ENCODE measurements at regions not wholly inside any gene's neighbourhood (a gene's known extent, or its start where the extent isn't known, plus 50 kb on each side); places are given as distances from the start of the nearest gene placed in this dataset.

GRCh38 chr3:18734309-18734708 lies 309.2 kb upstream of the SATB1 start:
- TF ChIP-seq TEAD4 (IDR thresholded peaks at IDR 0.05) = no peak

DNA sequence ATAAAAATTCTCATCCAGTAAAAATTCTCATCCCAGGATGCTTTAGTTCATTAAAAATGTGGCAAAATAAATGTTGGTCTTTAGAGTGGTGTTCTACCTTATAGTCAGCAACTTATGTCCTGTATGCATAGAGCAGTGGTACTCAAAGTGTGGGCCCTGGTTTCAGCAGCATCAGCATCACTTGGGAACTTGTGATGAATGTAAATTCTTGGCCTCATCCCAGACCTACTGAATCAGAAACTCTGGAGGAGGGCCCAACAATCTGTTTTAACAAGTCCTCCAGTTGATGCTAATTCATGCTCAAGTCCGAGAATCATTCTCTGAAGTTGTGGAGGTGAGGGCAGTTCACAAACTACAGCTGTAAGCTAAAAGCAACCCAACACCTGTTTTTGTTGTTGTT lies 307.3 kb upstream of the SATB1 start:
- no peak for TF ChIP-seq CEBPB (IDR thresholded peaks at IDR 0.05)

DNA sequence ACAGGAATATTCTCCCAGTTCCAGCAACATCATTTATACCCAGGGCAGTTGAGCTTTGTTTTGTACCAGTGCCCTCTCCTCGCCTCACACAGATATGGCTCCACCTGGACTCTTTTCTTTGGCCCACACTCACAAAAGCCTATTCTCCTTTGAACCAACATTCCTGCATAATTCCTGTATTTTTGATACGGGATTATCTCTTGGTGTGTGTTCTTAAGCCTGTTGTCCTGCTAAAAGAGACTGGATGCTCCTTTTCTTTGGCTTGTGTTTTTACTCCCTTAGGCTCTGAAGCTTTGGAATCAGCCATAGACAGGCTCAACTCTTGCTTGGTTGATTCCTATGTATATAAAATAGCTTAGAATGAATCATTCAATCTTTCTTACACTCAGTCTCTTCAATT lies 305.4 kb upstream of the SATB1 start:
- TF ChIP-seq EP300 (IDR thresholded peaks at IDR 0.05; ENCODE audit: borderline replicate concordance) = no peak
- TF ChIP-seq TCF12 (IDR thresholded peaks at IDR 0.05; ENCODE audit: low read depth) = no peak
- TF ChIP-seq NFIC (IDR thresholded peaks at IDR 0.05) = no peak
- TF ChIP-seq ZBTB7A (IDR thresholded peaks at IDR 0.05; ENCODE audit: low read depth) = no peak
- no peak for TF ChIP-seq MAX (IDR thresholded peaks at IDR 0.05)
- TF ChIP-seq RAD21 (IDR thresholded peaks at IDR 0.05; ENCODE audit: low read depth) = no peak
- TF ChIP-seq TAF1 (IDR thresholded peaks at IDR 0.05; ENCODE audit: low read depth) = no peak
- TF ChIP-seq EGR1 (IDR thresholded peaks at IDR 0.05) = no peak
- no peak for TF ChIP-seq CREB1 (IDR thresholded peaks at IDR 0.05; ENCODE audit: low read depth)
- TF ChIP-seq CEBPB (IDR thresholded peaks at IDR 0.05) = no peak
- no peak for TF ChIP-seq FOXM1 (IDR thresholded peaks at IDR 0.05; ENCODE audit: borderline replicate concordance, low read depth)
- no peak for TF ChIP-seq TEAD4 (IDR thresholded peaks at IDR 0.05)
- TF ChIP-seq, protein P1, sequence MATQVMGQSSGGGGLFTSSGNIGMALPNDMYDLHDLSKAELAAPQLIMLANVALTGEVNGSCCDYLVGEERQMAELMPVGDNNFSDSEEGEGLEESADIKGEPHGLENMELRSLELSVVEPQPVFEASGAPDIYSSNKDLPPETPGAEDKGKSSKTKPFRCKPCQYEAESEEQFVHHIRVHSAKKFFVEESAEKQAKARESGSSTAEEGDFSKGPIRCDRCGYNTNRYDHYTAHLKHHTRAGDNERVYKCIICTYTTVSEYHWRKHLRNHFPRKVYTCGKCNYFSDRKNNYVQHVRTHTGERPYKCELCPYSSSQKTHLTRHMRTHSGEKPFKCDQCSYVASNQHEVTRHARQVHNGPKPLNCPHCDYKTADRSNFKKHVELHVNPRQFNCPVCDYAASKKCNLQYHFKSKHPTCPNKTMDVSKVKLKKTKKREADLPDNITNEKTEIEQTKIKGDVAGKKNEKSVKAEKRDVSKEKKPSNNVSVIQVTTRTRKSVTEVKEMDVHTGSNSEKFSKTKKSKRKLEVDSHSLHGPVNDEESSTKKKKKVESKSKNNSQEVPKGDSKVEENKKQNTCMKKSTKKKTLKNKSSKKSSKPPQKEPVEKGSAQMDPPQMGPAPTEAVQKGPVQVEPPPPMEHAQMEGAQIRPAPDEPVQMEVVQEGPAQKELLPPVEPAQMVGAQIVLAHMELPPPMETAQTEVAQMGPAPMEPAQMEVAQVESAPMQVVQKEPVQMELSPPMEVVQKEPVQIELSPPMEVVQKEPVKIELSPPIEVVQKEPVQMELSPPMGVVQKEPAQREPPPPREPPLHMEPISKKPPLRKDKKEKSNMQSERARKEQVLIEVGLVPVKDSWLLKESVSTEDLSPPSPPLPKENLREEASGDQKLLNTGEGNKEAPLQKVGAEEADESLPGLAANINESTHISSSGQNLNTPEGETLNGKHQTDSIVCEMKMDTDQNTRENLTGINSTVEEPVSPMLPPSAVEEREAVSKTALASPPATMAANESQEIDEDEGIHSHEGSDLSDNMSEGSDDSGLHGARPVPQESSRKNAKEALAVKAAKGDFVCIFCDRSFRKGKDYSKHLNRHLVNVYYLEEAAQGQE (IDR thresholded peaks at IDR 0.05; ENCODE audit: low read depth) = no peak

DNA sequence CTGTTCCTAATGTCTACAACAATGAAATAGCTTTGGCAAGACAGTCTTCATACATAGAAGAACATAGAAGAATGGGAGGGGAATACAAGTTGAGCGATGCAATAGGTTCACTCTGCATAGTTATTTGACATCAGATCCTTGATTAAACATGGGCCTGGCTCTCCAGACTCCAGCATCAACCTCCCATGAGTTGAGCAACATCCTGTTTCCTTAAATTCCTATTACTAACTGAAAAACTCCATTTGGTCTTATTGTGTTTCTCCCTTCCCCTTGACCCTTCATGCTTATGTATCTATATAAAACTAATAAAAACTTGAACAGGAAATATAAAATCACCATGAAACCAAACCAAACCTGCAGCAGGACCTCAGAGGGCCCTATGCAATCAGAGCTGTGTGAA lies 304.5 kb upstream of the SATB1 start:
- TF ChIP-seq USF1 (IDR thresholded peaks at IDR 0.05) (no peak), CREB1 (IDR thresholded peaks at IDR 0.05; ENCODE audit: low read depth) (no peak), TAF1 (IDR thresholded peaks at IDR 0.05; ENCODE audit: low read depth) (no peak)
- TF ChIP-seq, protein P1 (IDR thresholded peaks at IDR 0.05; ENCODE audit: low read depth) = no peak

- TF ChIP-seq CEBPB (IDR thresholded peaks at IDR 0.05) (peak; percentile 99), NFIC (IDR thresholded peaks at IDR 0.05) (no peak)
Measured at GRCh38 chr3:18725668-18726407, 300.7 kb upstream of the SATB1 start.

- TF ChIP-seq FOXM1 (IDR thresholded peaks at IDR 0.05; ENCODE audit: borderline replicate concordance, low read depth) = no peak
- no peak for TF ChIP-seq TCF12 (IDR thresholded peaks at IDR 0.05; ENCODE audit: low read depth)
- TF ChIP-seq ZBTB7A (IDR thresholded peaks at IDR 0.05; ENCODE audit: low read depth) = no peak
- TF ChIP-seq USF1 (IDR thresholded peaks at IDR 0.05) = no peak
- no peak for TF ChIP-seq TAF1 (IDR thresholded peaks at IDR 0.05; ENCODE audit: low read depth)
- TF ChIP-seq YY1 (IDR thresholded peaks at IDR 0.05; ENCODE audit: low read depth) = no peak
- TF ChIP-seq, protein P1 (IDR thresholded peaks at IDR 0.05; ENCODE audit: low read depth) = no peak
- no peak for TF ChIP-seq MAX (IDR thresholded peaks at IDR 0.05)
- no peak for TF ChIP-seq RAD21 (IDR thresholded peaks at IDR 0.05; ENCODE audit: low read depth)
- TF ChIP-seq NFIC (IDR thresholded peaks at IDR 0.05) = no peak
- no peak for TF ChIP-seq CEBPB (IDR thresholded peaks at IDR 0.05)
- TF ChIP-seq CREB1 (IDR thresholded peaks at IDR 0.05; ENCODE audit: low read depth) = no peak
- no peak for TF ChIP-seq EGR1 (IDR thresholded peaks at IDR 0.05)
- TF ChIP-seq EP300 (IDR thresholded peaks at IDR 0.05; ENCODE audit: borderline replicate concordance) = no peak
- TF ChIP-seq TEAD4 (IDR thresholded peaks at IDR 0.05) = no peak
Measured at GRCh38 chr3:18724456-18724855, 299.3 kb upstream of the SATB1 start.

Data from Ishikawa (cell line).